Stimulated activated CD8-positive, alpha-beta memory T cell treated with anti-CD3 and anti-CD28 coated beads, Interleukin-4, amount 100 ng/mL, for 48 hours (primary cell): ENCODE measurements at regions not wholly inside any gene's neighbourhood (a gene's known extent, or its start where the extent isn't known, plus 50 kb on each side); places are given as distances from the start of the nearest gene placed in this dataset.
"Not testable (repeated sequence)": the region's sequence is repeated elsewhere in the genome, so short reads cannot be mapped to it uniquely, and the experiment has no call there.

Experiments
- DNase-seq: peaks from one replicate; pipeline ENCODE4 v3.0.0-alpha.2; 2020

DNA sequence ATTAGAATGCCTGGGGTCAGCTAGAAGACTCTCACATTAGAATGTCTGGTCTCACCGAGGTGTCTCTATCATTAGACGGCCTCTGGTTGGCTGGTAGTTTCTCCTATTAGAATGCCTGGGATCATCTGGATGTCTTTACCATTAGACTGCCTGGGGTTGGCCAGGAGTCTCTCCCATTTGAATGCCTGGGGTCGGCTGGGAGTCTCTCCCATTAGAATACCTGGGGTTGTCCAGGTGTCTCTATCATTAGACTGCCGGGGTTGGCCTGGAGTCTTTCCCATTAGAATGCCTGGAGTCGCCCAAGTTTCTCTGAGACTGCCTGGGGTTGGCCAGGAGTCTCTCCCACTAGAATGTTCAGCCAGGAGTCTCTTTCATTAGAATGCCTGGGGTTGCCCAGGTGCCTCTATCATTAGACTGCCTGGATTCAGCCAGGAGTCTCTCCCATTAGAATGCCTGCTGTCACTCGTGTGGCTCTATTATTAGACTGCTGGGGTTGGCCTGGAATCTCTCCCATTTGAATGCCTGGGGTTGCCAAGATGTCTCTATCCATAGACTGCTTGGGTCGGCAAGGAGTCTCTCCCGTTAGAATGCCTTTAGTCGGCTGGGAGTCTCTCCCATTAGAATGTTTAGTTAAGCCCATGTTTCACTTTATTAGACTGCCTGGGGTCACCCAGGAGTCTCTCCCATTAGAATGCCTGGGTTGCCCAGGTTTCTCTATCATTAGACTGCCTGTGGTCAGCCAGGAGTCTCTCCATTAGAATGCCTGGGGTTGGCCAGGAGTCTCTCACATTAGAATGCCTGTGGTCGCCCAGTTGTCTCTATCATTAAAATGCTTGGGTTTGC, 1467.8 kb downstream of the UQCRFS1 start:
- no peak for DNase-seq

DNA sequence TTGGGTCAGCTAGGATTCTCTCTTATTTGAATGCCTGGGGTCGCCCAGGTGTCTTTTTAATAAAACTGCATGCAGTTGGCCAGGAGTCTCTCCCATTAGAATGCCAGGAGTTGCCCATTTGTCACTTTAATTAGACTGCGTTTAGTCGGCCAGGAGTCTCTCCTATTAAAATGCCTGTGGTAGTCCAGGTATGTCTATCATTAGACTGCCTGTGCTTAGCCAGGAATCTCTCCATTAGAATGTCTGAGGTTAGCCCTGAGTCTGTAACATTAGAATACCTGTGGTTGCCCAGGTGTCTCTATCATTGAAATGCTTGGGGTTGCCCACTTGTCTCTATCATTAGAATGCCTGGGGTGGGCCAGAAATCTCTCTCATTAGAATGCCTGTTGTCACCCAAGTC, 1470.9 kb downstream of the UQCRFS1 start:
- no peak for DNase-seq

DNA sequence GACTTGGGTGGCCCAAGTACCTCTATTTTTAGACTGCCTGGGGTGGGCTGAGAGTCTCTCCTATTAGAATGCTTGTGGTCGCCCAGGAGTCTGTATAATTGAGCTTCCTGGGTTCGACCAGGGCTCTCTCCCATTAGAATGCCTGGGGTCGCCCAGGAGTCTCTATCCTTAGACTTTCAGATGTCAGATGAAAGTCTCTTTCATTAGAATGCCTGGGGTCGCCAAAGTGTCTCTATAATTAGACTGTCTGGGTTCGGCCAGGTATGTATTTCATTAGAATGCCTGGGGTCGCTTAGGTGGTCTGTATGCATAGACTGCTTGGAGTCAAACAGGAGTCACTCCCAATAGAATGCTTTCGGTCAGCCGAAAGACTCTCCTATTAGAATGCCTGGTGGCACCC, 1471.7 kb downstream of the UQCRFS1 start:
- no peak for DNase-seq

DNA sequence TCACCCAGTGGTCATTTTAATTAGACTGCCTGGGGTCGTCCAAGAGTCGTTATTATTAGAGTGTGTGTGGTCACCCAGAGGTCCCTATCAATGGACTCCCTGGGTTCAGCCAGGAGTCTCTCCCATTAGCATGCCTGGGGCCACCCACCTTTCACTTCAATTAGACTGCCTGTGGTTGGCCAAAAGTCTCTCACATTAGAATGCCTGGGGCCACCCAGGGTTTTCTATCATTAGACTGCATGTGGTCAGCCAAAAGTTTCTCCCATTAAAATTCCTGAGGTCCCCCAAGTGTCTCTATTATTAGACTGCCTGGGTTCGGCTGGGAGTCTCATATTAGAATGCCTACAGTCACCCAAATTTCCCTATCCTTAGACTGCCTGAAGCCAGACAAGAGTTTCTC, 1472.6 kb downstream of the UQCRFS1 start:
- DNase-seq, result no peak

DNA sequence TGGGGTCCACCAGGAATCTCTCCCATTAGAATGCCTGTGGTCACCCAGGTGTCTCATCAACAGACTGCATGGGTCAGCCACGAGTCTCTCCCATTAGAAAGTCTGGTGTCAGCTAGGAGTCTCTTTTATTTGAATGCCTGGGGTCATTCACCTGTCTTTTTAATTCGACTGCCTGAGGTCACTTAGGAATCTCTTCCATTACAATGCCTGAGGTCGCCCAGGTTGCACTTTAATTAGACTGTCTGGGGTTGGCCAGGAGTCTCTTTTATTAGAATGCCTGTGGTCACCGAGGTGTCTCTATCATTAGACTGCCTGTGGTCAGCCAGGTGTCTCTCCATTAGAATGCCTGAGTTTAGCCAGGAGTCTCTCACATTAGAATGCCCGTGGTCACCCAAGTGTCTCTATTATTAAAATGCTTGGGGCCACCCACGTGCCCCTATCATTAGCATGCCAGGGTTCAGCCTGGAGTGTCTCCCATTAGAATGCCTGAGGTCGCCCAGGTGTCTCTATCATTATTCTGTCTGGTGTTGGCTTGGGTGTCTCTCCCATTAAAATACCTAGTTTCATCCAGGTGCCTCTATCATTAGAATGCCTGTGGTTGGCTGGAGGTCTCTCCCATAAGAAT, 1474.3 kb downstream of the UQCRFS1 start:
- DNase-seq, result no peak

DNA sequence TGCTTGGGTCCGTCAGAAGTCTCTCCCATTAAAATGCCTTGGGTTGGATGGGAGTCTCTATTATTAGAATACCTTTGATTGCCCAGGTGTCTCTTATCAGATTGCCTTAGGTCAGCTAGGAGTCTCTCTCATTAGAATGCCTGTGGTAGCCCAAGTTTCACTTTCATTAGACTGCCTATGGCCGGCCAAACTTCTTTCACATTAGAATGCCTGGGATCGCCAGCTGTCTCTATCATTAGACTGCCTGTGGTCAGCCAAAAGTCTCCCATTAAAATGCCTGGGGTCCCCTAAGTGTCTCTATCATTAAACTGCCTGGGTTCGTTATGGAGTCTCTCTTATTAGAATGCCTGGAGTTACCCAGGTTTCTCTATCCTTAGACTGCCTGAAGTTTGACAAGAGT, 1476.7 kb downstream of the UQCRFS1 start:
- DNase-seq, result no peak

DNA sequence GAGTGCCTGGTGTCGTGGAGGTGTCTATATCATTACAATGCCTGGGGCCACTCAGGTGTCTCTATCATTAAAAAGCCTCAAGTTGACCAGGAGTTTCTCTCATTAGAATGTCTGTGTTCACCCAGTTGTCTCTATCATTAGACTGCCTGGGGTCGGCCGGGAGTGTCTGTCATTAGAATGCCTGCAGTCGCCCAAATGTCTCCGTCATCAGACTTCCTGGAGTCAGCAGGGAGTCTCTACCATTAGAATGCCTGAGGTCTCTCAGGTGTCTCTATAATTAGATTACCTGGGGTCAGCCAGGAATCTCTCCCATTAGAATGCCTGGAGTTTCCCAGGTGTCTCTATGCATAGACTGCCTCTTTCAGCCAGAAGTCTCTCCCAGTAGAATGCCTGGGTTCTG, 1477.6 kb downstream of the UQCRFS1 start:
- DNase-seq, result no peak

DNA sequence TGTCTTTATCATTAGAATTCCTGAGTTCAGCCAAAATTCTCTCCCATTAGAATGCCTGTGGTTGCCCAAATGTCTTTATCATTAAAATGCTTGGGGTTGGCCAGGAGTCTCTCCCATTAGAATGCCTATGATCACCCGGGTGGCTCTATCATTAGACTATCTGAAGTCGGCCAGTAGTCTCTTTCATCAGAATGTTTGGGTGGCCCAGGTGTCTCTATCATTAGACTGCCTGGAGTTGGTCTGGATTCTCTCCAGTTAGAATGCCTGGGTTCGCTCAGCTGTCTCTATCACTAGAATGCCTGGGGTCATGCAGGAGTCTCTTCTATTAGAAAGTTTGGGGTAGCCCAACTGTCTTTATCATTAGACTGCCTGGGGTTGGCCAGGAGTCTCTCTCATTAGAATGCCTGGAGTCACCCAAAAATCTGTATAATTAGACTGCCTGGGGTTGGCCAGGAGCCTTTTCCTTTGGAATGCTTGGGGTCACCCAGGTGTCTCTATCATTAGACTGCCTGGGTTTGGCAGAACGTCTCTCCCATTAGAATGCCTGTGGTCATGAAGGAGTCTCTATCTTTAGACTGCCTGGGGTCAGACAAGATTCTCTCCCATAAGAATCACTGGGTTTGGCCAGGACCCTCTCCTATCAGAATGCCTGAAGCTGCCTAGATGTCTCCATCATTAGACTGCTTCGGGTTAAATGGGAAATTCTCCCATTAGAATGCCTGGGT, 1478.3 kb downstream of the UQCRFS1 start:
- no peak for DNase-seq

DNA sequence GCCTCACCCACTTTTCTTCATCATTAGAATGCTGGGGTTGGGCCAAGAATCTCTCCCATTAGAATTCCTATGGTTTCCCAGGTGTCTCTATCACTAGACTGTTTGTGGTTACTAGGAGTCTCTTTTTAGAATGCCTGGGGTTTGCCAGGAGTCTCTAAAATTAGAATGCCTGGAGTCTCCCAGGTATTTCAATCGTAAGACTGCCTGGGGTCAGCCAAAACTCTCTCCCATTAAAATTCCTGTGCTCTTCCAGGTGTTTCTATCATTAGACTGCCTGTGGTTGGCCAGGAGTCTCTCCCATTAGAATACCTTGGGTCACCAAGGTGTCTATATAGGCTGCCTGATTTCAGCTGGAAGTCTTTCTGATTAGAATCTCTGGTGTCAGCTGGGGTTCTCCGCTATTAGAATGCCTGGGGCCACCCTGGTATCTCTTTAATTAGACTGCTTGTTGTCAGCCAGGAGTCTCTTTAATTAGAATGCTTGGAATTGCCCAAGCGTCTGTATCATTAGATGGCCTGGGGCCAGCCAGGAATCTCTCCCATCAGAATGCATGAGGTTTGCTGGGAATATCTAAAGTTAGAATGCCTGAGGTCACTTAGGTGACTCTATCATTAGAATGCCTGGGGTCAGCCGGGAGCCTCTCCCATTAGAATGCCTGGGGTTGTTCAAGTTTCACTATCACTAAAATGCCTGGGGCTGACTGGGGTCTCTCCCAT, 1479.2 kb downstream of the UQCRFS1 start:
- no peak for DNase-seq

DNA sequence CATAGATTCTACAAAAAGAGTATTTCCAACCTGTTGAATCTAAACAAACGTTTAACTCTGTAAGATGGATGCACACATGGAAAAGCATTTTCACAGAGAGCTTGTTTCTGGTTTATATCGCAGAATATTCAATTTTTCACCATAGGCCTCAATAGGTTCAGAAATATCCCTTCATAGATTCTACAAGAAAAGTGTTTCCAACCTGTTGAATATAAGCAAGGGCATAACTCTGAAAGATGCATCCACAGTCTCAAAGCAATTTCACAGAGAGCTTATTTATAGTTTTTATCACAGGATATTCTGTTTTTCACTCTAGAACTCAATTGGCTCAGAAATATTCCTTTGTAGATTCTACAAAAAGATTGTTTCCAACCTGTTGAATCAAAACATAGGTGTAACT, 1483.6 kb downstream of the UQCRFS1 start:
- no peak for DNase-seq

DNA sequence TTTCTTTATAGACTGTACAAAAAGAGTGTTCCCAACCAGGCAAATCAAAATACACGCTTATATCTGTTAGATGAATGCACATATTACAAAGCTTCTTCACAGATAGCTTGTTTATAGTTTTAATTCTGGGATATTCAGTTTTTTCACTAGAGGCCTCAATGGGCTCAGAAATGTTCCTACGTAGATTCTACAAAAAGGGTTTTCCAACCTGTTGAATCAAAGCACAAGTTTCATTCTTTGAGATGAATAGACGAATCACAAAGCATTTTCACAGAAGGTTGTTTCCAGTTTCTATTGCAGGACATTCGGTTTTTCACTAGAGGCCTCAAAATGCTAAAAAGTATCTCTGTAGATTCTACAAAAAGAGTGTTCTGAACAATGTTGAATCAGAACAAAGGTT, 1490.3 kb downstream of the UQCRFS1 start:
- no peak for DNase-seq

DNA sequence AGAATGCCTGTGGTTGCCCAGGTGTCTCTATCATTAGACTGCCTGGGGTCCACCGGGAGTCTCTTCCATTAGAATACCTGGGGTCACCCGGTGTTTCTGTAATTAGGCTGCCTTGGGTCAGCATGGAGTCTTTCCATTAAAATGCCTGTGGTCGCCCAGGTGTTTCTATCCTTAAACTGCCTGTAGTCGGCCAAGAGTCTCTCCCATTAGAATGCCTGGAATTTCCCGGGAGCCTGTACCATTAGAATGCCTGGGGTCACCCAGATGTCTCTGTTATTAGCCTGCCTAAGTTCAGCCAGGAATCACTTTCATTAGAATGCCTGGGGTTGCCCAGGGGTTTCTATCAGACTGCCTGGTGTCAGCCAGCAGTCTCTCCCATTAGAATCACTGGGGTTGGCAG, 1492.8 kb downstream of the UQCRFS1 start:
- DNase-seq, result no peak

DNA sequence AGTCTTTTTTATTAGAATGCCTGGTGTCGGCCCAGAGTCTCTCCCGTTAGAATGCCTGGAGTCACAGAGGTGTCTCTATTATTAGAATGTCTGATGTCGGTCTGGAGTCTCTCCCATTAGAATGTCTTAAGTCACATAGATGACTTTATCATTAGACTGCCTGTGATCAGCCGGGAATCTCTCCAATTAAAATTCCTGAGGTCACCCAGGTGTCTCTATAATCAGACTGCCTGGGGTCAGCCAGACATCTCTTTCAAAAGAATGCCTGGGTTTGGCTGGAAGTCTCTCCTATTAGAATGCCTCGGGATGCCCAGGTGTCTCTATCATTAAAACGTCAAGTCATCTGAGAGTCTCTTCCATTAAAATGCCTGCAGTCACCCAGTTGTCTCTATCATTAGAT, 1493.9 kb downstream of the UQCRFS1 start:
- no peak for DNase-seq

DNA sequence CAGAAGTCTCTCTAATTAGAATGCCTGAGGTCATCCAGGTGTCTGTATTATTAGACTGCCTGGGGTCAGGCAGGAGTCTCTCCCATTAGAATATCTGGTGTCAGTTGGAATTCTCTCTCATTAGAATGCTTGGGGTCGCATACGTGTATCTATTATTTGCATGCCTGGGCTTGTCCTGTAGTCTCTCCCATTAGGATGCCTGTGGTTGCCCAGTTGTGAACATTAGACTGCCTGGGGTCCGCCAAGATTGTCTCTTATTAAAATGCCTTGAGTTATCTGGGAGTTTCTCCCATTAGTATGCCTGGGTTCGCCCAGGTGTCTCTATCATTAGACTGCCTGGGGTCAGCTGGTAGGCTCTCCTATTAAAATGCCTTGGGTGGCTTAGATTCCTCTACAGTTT, 1494.7 kb downstream of the UQCRFS1 start:
- no peak for DNase-seq

DNA sequence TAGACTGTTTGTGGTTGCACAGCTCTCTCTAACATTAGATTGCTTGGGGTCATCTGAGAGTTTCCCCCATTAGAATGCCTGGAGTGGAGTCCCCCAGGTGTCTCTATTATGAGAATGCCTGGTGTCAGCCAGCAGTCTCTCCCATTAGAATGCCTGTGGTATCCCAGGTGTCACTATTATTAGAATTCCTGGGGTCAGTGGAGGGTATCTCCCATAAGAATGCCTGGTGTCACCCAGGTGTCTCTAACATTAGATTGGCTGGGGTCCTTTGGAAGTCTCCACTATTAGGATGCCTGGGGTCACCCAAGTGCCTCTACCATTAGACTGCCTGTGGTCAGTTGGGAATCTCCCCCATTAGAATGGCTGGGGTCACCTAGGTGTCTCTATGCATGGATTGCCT, 1495.1 kb downstream of the UQCRFS1 start:
- no peak for DNase-seq

DNA sequence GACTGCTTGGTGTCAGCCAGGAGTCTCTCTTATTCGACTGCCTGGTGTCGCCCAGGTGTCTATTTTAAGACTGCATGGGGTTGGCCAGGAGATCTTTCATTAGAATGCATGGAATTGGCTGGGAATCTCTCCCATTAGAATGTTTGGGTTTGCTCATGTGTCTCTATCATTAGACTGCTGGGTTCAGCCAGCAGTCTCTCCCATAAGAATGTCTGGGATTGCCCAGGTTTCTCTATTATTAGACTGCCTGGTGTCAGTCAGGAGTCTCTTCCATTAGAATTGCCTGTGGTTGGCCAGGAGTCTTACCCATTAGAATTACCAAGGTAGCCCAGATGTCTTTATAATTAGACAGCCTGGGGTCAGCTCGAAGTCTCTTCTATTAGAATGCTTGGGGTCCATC, 1496.0 kb downstream of the UQCRFS1 start:
- no peak for DNase-seq

DNA sequence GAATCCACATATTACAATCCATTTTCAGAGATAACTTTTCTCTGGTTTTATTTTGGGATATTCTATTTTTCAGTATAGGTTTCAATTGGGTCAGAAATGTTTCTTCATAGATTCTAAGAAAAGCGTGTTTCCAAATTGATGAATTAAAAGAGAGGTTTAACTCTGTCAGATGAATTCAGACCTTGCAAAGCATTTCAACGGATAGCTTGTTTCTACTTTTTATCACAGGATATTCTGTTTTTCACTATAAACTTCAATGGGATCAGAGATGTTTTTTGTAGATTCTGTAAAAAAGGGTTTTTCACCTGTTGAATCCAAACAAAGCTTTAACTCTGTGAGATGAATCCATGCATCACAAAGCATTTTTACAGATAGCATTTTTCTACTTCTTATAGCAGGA, 1498.1 kb downstream of the UQCRFS1 start:
- no peak for DNase-seq

DNA sequence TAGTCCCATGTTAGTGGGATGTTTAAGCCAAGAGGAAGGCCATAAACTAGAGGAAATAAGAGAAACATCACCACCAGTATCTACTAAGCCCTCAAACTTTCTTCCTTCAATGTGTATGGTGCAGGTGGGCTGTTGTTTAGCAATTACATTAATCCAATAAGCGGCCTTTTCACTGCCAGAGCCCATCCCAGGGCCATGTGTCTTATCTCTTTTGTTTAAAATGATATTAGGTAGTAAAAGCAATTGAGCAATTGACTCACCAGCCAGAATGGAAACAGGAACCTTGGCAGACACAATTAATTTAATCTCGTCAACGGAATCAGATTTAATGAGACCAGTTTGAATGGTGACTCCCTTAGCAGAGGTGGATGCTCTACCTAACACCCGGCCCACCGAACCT, 1503.5 kb downstream of the UQCRFS1 start:
- no peak for DNase-seq

DNA sequence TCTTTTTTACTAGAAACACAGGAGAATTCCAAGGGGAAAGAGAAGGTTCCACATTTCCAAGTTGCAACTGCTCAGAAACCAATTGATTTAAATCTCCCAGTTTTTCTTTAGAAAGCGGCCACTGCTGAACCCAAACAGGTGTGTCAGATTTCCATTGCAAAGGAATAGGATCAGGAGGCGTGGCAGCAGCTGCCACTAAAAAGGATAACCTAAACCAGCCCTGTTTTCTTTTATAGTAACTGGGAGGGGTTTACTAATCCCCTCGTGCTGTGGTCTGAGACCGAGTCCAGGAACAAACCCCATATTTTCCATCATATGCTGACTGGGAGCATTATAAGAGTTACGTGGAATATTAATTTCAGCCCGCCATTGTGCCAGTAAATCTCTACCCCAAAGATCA, 1504.0 kb downstream of the UQCRFS1 start:
- not testable (repeated sequence) for DNase-seq

DNA sequence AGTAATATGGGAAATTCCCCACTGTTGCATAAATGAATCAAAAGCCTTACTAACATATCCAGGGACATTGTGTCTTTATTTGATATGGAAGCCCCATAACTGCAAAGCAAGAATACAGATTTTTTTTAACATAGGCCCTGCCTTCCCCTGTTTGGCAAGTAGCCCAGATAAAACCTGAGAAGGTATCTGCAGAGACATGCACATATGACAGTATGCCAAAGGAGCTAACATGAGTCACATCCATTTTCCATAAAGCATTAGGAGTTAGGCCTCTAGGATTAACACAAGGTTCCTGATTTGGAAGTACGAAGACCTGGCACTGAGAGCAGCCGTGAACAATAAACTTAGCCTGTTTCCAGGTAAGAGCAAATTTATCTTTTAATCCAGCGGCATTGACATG, 1505.9 kb downstream of the UQCRFS1 start:
- not testable (repeated sequence) for DNase-seq

DNA sequence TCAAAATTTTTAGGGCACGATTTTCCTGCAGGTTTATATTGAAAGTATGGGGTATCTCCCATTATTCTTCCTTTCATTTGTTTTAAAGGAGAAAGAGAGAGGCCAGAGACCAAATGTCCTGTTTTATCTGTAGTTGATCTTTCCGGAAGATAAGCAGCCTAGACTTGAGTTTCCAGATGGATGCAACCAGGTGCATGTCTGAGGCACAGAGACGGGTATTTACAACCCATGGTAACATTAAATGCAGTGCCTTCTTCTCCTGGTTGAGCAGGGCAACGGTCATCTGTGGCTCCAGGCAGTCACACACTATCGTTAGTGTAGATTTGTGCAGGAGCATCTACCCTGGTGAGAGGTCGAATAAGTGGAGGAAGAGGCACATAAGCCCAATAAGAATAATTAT, 1507.1 kb downstream of the UQCRFS1 start:
- DNase-seq, result no peak

DNA sequence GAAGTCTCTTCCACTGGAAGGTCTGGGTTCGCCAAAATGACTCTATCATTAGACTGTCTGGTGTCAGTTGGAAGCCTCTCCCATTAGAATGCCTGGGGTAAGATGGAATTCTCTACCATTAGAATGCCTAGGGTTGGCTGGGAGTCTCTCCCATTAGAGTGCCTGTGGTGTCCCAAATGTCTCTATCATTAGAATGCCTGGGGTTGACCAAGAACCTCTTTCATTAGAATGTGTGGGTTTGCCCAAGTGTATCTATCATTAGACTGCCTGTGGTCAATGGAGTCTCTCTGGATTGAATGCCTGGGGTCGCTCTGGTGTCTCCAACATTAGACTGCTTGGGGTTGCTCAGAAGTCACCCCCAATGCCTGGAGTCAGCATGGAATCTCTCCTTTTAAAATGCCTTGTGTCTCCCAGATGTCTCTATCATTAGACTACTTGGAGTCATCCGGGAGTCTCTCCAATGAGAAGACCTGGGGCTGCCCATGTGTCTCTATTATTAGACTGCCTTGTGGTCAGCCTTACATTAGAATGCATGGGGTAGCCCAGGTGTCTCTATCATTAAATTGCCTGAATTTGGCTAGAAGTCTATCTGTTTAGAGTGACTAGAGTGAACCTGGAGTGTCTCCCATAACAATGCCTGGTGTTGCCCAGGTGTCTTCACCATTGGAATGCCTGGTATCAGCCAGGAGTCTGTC, 1518.4 kb downstream of the UQCRFS1 start:
- no peak for DNase-seq

DNA sequence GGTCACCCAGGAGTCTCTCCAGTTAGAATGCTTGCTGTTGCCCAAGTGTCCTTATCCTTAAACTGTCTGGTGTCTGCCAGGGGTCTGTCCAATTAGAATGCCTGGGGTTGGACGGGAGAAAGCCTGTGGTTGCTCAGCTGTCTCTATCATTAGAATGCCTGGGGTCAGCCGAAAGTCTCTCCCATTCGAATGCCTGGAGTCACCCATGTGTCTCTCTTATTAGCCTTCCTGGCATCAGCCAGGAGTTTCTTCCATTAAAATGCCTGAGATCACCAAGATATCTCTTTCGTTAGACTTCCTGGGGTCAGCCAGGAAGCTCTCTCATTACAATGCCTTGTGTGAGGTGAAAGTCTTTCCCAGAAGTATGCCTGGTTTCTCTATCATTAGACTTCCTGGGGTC, 1521.0 kb downstream of the UQCRFS1 start:
- no peak for DNase-seq
